Type B pancreatic cell (in vitro differentiated cells): ENCODE measurements at regions not wholly inside any gene's neighbourhood (a gene's known extent, or its start where the extent isn't known, plus 50 kb on each side); places are given as distances from the start of the nearest gene placed in this dataset.

Experiments used
- DNase-seq: peaks from one replicate; pipeline ENCODE4 v3.0.0; 2021; ENCODE audit warnings: mixed read lengths; ENCODE audit not compliant: unreplicated experiment; ENCODE audit errors: extremely low spot score
- H3K27ac Mint-ChIP-seq: 2 replicates; pipeline ENCODE4 v1.8.0; 2021; ENCODE audit warnings: mild to moderate bottlenecking, mixed read lengths
- H3K27me3 Mint-ChIP-seq: 2 replicates; pipeline ENCODE4 v1.8.0; 2021; ENCODE audit warnings: mixed read lengths
- H3K36me3 Mint-ChIP-seq: 2 replicates; pipeline ENCODE4 v1.8.0; 2021; ENCODE audit warnings: mixed read lengths
- H3K4me1 Mint-ChIP-seq: one replicate; pipeline ENCODE4 v1.8.0; 2021; ENCODE audit warnings: mixed read lengths; ENCODE audit not compliant: unreplicated experiment
- H3K4me3 Mint-ChIP-seq: 2 replicates; pipeline ENCODE4 v1.8.0; 2021; ENCODE audit warnings: mild to moderate bottlenecking, mixed read lengths
- H3K9me3 Mint-ChIP-seq: 2 replicates; pipeline ENCODE4 v1.8.0; 2021; ENCODE audit warnings: mixed read lengths
- CTCF ChIP-seq: fragments of 200-600 bp; sonication (generic); conservative IDR thresholded peaks from 2 replicates; pipeline ENCODE4 v1.5.0; 2021; ENCODE audit warnings: antibody characterized with exemption, mild to moderate bottlenecking

- peaks cover 5% of the 10 kb centered on the region for H3K4me1 Mint-ChIP-seq
- no peak overlapping the region for H3K4me3 Mint-ChIP-seq
- no peaks in the 10 kb centered on the region for H3K36me3 Mint-ChIP-seq
- no peak for TF ChIP-seq CTCF
- DNase-seq, result no peak
- no peaks in the 10 kb centered on the region for H3K9me3 Mint-ChIP-seq
- H3K27ac Mint-ChIP-seq, result no peak overlapping the region
- peaks cover 7% of the 10 kb centered on the region for H3K27me3 Mint-ChIP-seq
These were observed 74.1 kb upstream of the PRSS58 start for GRCh38 chr7:142331941-142332340.

GRCh38 chr7:142329062-142329790 is 71.4 kb upstream of the PRSS58 start:
- no peak for DNase-seq
- Mint-ChIP-seq H3K27ac (no peak overlapping the region), H3K4me1 (peaks cover 8% of the 10 kb centered on the region), H3K4me3 (peak overlapping the region; percentile 40), H3K27me3 (peaks cover 4% of the 10 kb centered on the region), H3K9me3 (no peaks in the 10 kb centered on the region), H3K36me3 (no peaks in the 10 kb centered on the region)
- no peak for TF ChIP-seq CTCF

- no peak for TF ChIP-seq CTCF
- no peak for DNase-seq
These were observed 70.7 kb upstream of the PRSS58 start for GRCh38 chr7:142328551-142328950.

GRCh38 chr7:142327628-142328405 is 70.0 kb upstream of the PRSS58 start:
- Mint-ChIP-seq H3K9me3 (no peaks in the 10 kb centered on the region), H3K36me3 (no peaks in the 10 kb centered on the region), H3K4me1 (peaks cover 8% of the 10 kb centered on the region), H3K27me3 (peaks cover 4% of the 10 kb centered on the region), H3K27ac (no peak overlapping the region), H3K4me3 (no peak overlapping the region)
- TF ChIP-seq CTCF, result no peak
- DNase-seq, result no peak

More at GRCh38 chr7:142328551-142328950, 70.7 kb upstream of the PRSS58 start:
- Mint-ChIP-seq H3K27ac (no peak overlapping the region), H3K4me3 (no peak overlapping the region), H3K9me3 (no peaks in the 10 kb centered on the region), H3K4me1 (peaks cover 8% of the 10 kb centered on the region), H3K27me3 (peaks cover 4% of the 10 kb centered on the region), H3K36me3 (no peaks in the 10 kb centered on the region)

- no peaks in the 10 kb centered on the region for H3K36me3 Mint-ChIP-seq
- H3K27me3 Mint-ChIP-seq, result peaks cover 9% of the 10 kb centered on the region
- H3K27ac Mint-ChIP-seq, result no peak overlapping the region
- peak; percentile 66 for TF ChIP-seq CTCF
- peaks cover 3% of the 10 kb centered on the region for H3K4me1 Mint-ChIP-seq
- no peak for DNase-seq
- H3K9me3 Mint-ChIP-seq, result no peaks in the 10 kb centered on the region
- H3K4me3 Mint-ChIP-seq, result no peak overlapping the region
These were observed 65.8 kb upstream of the PRSS58 start for GRCh38 chr7:142323706-142324105.
